HEK293 (cell line): ENCODE measurements at regions not wholly inside any gene's neighbourhood (a gene's known extent, or its start where the extent isn't known, plus 50 kb on each side); places are given as distances from the start of the nearest gene placed in this dataset.

ENCODE experiments used
- CTCF ChIA-PET: fragments of 350-600 bp; formaldehyde crosslinking; extraction: SDS; loops from one replicate; lab custom pipeline; 2021; ENCODE audit warnings: antibody characterized with exemption; lab: Yijun Ruan, JAX
- POLR2A ChIA-PET: fragments of 300-600 bp; formaldehyde crosslinking; extraction: SDS; loops from one replicate; lab custom pipeline; 2020; ENCODE audit warnings: antibody characterized with exemption, inconsistent platforms; lab: Yijun Ruan, JAX
- H3K27ac ChIP-seq: fragments of 200-500 bp; sonication (Bioruptor generic); 2 replicates; pipeline ENCODE4 v1.5.1; 2014; ENCODE audit warnings: low read depth, low read length, control low read depth, inconsistent platforms; ENCODE audit errors: extremely low read depth
- H3K36me3 ChIP-seq, 2 experiments: fragments of 200-500 bp in 1 of 2; sonication (Bioruptor generic) in 1 of 2; 1 replicate in 1 of 2; 2 replicates in 1 of 2; pipeline ENCODE4 v1.5.1; 2014 to 2017; ENCODE audit warnings: inconsistent platforms in 2 of 2, low read length in 2 of 2; ENCODE audit not compliant: control insufficient read depth in 2 of 2, insufficient read depth in 1 of 2
- H3K4me1 ChIP-seq: fragments of 200-500 bp; sonication (Bioruptor generic); 2 replicates; pipeline ENCODE4 v1.5.1; 2014; ENCODE audit warnings: mild to moderate bottlenecking, low read length, inconsistent platforms; ENCODE audit not compliant: control insufficient read depth, insufficient read depth
- H3K4me3 ChIP-seq: 2 replicates; pipeline ENCODE4 v1.5.1; 2011; ENCODE audit warnings: low read depth, mild to moderate bottlenecking, control low read depth, low read length, moderate library complexity
- H3K9me3 ChIP-seq: fragments of 200-500 bp; sonication (Bioruptor generic); 2 replicates; pipeline ENCODE4 v1.5.1; 2014; ENCODE audit warnings: low read depth, low read length, inconsistent platforms; ENCODE audit not compliant: control insufficient read depth, insufficient read depth
- BCL11B ChIP-seq: fragments of 450-650 bp; formaldehyde crosslinking; IDR thresholded peaks from 2 replicates; pipeline ENCODE4 v1.5.1; 2016; ENCODE audit warnings: low read depth, missing biosample characterization, missing genetic modification characterization
- KLF7 ChIP-seq: fragments of 450-650 bp; formaldehyde crosslinking; IDR thresholded peaks from 2 replicates; pipeline ENCODE4 v1.5.1; 2016; ENCODE audit warnings: missing biosample characterization, missing genetic modification characterization, borderline replicate concordance
- MZF1 ChIP-seq: fragments of 450-650 bp; formaldehyde crosslinking; IDR thresholded peaks from 2 replicates; pipeline ENCODE4 v1.5.1; 2017; ENCODE audit warnings: missing biosample characterization, missing genetic modification characterization, borderline replicate concordance
- PRDM2 ChIP-seq: fragments of 450-650 bp; formaldehyde crosslinking; IDR thresholded peaks from 2 replicates; pipeline ENCODE4 v1.5.1; 2016; ENCODE audit warnings: missing biosample characterization, missing genetic modification characterization, borderline replicate concordance
- ZBTB11 ChIP-seq: fragments of 450-650 bp; formaldehyde crosslinking; conservative IDR thresholded peaks from 2 replicates; pipeline ENCODE4 v1.5.1; 2016; ENCODE audit warnings: low read depth, missing biosample characterization, missing genetic modification characterization
- ZNF112 ChIP-seq: fragments of 450-650 bp; formaldehyde crosslinking; IDR thresholded peaks from 2 replicates; pipeline ENCODE4 v1.5.0; 2017; ENCODE audit warnings: missing biosample characterization, missing genetic modification characterization
- ZNF274 ChIP-seq, 2 experiments: fragments of 200-500 bp in 1 of 2; fragments of 450-650 bp in 1 of 2; sonication (Bioruptor generic) in 1 of 2; formaldehyde crosslinking in 1 of 2; IDR thresholded peaks; 2 replicates each; pipeline versions ENCODE4 v1.5.1 to v1.6.1; 2014 to 2016; ENCODE audit warnings: borderline replicate concordance in 1 of 2, inconsistent platforms in 1 of 2, low read length in 1 of 2, missing biosample characterization in 1 of 2, missing genetic modification characterization in 1 of 2
- ZNF335 ChIP-seq: fragments of 450-650 bp; formaldehyde crosslinking; conservative IDR thresholded peaks from 2 replicates; pipeline ENCODE4 v1.5.1; 2016; ENCODE audit warnings: missing biosample characterization, missing genetic modification characterization
- ZNF48 ChIP-seq: fragments of 450-650 bp; formaldehyde crosslinking; IDR thresholded peaks from 2 replicates; pipeline ENCODE4 v1.5.1; 2016; ENCODE audit warnings: missing biosample characterization, missing genetic modification characterization
- ZNF555 ChIP-seq: fragments of 450-650 bp; formaldehyde crosslinking; conservative IDR thresholded peaks from 2 replicates; pipeline ENCODE4 v1.5.1; 2017; ENCODE audit warnings: missing biosample characterization, mild to moderate bottlenecking, missing genetic modification characterization, inconsistent platforms
- ZNF658 ChIP-seq: fragments of 450-650 bp; formaldehyde crosslinking; IDR thresholded peaks from 2 replicates; pipeline ENCODE4; 2016; ENCODE audit warnings: missing biosample characterization, missing genetic modification characterization
- ZNF670 ChIP-seq: fragments of 450-650 bp; formaldehyde crosslinking; IDR thresholded peaks from 2 replicates; pipeline ENCODE4 v1.5.1; 2016; ENCODE audit warnings: missing biosample characterization, missing genetic modification characterization, low read depth
- ZNF791 ChIP-seq: fragments of 450-650 bp; formaldehyde crosslinking; IDR thresholded peaks from 2 replicates; pipeline ENCODE4 v1.5.1; 2016; ENCODE audit warnings: missing biosample characterization, missing genetic modification characterization
- ZSCAN18 ChIP-seq: fragments of 450-650 bp; formaldehyde crosslinking; IDR thresholded peaks from 2 replicates; pipeline ENCODE4 v1.5.1; 2016; ENCODE audit warnings: missing biosample characterization, missing genetic modification characterization

GRCh38 chr18:57889841-57890240 is 86.7 kb upstream of the ATP8B1 start:
- Histone ChIP-seq H3K27ac (no peak overlapping the region), H3K9me3 (no peaks in the 10 kb centered on the region), H3K36me3 (no peaks in the 10 kb centered on the region), H3K4me1 (no peaks in the 10 kb centered on the region), H3K4me3 (no peak overlapping the region)
- ChIA-PET POLR2A (no interaction called here), CTCF (interaction anchor here (2.3 kb wide), 1 partner anchor 8 kb away, joined by 22 read pairs; no protein-coding TSS in a partner anchor)
- TF ChIP-seq ZNF555 (tag by site-specific recombination) (no peak), KLF7 (tag by site-specific recombination) (no peak), ZNF335 (tag by site-specific recombination) (no peak), BCL11B (tag by site-specific recombination) (no peak), ZSCAN18 (tag by site-specific recombination) (no peak), ZNF48 (tag by site-specific recombination) (no peak), ZNF112 (no peak), ZBTB11 (no peak), ZNF791 (tag by site-specific recombination) (no peak), ZNF670 (tag by site-specific recombination) (no peak), ZNF274 (IDR thresholded peaks at IDR 0.05; ENCODE audit: low read length) (no peak), ZNF274 (tag by site-specific recombination; IDR thresholded peaks at IDR 0.05; ENCODE audit: borderline replicate concordance) (no peak), PRDM2 (tag by site-specific recombination) (no peak), ZNF658 (tag by site-specific recombination) (no peak), MZF1 (no peak)
